HG03045 (cell line): ENCODE measurements at regions not wholly inside any gene's neighbourhood (a gene's known extent, or its start where the extent isn't known, plus 50 kb on each side); places are given as distances from the start of the nearest gene placed in this dataset.
"Not testable (repeated sequence)": the region's sequence is repeated elsewhere in the genome, so short reads cannot be mapped to it uniquely, and the experiment has no call there.

Source experiments
- ATAC-seq: cut with Tn5 transposase; IDR thresholded peaks from one replicate; pipeline ENCODE4 v1.9.1; 2021; ENCODE audit warnings: mild to moderate bottlenecking, moderate library complexity; ENCODE audit not compliant: unreplicated experiment

DNA sequence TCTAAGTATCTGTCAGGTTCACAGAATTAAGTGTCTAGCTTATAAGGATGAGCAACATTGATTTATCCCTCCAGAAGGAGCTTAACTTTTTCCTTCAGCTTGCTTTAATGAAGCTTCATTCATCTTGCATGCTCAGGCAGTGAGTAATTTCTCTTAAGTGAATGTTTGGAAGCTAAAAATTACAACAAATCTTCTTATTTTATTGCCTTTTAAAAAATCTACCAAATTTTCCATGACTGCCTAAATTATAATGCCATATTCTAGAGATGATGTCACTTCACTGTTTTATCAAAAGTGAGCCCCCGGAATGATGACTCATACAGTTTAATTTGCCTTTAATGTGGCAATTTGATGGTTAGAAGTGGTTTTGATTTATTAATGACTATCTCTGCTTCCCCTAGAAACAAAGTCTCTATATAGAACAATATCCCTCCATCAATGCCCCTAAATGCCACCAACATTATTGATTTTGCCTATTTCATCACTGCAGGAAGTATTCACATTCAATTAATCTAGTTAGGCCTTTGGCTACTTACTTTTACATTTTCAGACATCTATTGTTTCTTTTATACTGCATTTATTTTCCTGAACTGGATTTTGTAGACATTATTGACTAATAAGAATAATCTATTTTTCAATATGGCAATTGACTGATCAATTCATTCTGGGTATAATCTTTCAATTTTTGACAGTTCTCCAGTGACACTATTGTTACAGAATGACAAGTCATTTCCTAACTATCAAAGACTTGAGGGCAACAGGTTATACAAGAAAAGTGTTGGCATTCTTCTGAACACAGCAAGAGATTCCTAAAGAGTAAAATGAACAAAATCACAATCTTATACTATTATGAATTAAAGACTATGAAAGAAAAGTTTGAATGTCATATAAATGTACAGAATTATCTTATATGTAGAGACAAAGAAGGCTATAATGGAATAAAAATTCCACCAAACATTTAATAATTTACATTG lies 139.3 kb upstream of the ODAD2 start:
- ATAC-seq: no peak

DNA sequence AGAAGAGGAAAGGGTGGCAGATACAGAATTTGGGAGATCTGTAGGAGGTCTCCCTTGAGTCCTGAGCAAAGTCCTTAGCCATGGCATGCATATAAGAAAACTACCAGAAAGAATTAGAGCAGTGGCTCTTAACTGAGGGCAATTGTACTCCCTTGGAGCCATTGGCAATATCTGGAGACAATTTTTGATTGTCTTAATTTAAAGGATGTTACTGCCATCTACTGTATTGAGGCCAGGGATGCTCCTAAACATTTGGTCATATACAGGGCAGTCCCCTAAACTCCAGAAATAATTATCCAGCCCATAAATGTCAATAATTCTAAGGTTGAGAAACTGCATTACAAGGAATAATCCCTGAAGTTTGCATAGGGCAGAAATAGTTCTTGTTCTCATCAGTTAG lies 136.4 kb upstream of the ODAD2 start:
- no peak for ATAC-seq

DNA sequence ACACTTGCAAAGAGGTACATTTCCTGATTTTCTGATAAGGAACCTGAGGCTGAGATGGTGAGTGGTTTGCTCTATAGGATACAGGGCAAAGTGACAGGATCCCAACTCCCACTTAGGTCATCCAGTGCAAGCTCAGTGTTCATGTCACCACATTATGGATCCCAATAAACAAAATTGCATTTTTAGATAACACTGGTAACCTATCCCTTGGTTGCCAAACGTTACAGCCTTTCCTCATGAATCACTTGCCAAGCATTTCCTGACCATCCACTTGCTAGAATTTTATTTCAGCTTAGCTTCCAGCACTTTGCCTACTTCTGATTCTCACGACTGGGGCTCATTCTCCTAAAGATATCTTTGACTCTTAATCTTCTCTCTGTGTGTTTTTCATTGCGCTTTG lies 131.4 kb upstream of the ODAD2 start:
- no peak for ATAC-seq

DNA sequence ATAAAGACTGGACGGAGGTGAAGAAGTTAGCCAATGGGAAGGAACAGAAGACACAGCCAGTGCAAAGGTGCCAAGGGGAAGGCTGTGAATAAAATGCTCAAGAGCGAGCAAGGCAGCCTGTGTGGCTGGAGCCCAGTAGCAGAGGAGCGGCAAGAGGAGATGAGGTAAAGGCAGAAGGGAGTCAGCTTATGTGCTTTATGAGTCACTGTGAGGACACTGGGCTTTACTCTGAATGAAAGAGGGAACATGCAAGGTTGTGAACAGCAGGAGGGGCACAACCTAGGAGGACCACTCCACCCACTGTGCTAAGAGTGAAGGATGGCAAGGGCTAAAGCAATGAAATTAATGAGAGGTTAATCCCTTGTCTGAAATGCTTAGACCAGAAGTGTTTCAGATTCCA lies 129.0 kb upstream of the ODAD2 start:
- ATAC-seq: no peak

DNA sequence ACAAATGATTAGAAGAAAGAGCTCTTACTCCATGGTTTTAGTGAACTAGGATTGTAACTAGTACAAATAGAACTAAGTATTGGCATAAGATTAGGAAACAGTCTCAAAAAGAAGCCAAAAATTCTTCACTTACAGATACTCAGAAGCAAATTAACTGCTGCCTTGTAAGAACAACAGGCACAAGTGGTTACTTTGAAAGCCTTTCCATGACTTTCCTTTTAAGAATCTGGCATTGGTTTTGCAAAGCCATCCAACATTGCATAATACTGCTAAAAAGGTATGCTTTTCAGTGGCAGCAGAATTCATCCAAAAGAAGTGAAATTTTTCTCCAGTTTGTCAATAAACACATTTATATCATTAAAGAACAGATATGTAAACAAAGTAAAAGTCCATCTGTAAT lies 126.8 kb upstream of the ODAD2 start:
- ATAC-seq: no peak

DNA sequence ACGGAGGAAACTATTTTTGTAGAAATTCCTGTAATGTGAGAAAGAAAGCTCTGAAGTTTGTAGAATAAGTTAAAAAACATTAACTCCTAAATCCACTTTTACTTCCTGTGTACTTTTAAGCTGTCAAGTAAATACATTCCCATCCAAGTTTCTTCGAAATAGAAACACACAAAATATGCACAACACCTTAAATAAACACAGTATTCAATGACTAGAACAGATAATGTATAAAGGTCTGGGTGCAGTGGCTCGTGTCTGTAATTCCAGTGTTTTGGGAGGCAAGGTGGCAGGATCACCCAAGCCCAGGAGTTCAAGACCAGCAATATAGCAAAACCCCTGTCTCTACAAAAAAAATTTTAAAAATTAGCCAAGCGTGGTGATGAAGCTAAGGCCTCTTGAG lies 121.9 kb upstream of the ODAD2 start:
- ATAC-seq: no peak

DNA sequence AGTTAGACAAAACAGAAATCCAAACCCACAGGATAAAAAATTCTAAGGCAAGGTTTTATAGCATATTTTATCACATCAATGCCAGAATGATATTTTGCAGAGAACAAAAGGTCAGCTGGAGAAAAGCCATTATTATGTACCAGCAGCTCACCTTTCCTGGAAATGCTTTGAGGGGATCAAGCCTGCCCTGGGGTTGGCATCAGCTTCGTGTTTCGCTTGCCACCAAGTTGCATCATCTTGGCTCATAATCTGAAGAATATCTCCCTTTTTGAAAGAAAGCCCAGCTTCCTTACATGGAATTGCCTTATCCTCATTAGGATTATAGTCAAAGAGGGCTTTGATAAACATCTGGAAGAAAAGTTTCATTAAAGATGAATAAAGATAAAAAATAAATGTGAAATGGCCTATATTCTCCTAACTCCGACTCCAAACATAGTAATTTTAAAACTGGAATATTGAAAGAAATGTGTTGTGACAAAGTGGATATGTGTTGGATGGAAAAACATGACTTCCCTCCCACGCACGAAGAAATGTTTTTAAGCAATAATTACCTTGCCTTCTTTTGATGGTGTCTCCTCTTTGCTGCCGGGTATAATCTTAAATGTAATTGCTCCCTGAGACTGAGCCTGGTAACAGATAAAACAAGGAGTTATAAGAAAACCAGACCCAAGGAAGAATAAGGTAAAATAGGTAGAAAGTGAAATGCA lies 121.3 kb upstream of the ODAD2 start:
- no peak for ATAC-seq

DNA sequence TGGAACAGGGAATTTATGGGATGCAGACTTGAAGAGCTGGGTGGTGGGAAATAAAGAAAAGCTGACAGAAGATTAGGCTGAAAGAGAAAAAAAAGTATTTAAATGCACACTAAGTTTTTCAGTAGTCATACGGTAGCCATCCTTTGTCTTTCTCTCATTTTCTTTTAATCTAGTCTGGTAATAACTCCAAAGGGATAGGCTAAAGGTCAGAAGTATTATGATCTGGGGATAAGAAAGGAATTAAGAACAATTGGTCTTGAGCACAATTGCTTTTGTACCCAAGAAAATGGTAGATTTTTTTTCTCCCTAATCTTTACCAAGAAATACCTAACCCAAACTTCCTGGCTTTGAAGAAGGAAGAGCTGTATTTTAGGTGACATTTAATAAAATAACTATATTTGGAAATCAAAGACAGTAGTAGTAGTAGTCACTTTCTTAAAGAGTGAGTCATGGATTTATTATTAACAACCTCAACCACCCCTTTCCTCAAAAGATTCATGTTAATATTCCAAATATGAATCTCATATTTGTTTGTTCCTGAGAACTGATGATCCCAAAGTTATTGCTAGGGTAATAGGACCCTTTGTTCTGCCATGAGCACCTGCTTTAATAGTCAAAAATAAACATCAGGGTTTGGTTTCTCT lies 120.2 kb upstream of the ODAD2 start:
- ATAC-seq: no peak

DNA sequence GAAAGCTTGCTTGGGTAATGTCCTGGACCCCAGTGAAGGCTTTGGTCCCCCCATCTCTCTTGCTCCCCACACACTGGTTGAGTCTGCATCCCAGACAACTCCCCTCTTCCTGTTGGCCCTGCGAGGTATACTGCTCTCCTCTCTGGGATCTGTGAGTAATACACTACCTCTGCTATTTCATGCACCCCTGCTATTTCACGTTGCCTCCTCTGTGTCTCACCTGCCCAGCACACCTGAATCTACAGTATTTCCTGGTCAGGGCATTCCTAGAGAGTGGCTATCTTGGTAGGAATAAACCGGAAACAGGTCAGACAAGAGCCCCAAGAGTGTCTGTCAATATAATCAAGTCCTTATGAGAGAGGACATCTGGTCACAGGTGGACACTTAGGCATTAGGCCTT lies 114.3 kb upstream of the ODAD2 start:
- no peak for ATAC-seq

DNA sequence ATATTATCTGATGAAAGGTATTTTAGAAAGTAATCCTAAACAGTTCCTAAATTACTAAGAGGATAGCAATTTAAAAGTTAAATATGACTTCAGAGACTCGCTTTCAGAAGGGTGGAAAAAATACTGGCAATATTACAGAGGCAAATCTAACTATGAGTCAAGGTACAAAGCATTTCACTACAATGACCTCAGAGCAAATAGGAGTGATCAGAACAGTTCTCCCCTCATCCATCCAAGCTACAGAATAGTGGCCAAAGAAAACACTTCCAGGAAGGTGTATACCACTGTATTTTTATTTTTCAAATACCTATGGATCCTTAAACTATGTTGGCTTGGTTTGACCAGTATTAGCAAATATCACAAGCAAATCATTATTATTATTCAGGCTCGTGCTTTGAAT lies 112.8 kb upstream of the ODAD2 start:
- ATAC-seq: no peak

DNA sequence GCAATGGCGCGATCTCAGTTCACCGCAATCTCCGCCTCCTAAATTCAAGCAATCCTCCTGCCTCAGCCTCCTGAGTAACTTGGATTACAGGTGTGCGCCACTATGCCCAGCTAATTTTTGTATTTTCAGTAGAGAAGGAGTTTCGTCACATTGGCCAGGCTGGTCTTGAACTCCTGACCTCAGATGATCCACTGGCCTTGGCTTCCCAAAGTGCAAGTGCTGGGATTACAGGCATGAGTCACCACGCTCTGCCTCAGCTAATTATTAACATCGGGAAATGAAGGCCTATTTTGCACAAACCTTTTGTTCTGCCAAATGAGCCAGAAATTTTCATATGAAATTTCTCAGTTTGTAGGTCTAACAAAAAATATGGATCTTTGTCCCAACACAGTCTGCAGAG lies 106.7 kb upstream of the ODAD2 start:
- no peak for ATAC-seq

DNA sequence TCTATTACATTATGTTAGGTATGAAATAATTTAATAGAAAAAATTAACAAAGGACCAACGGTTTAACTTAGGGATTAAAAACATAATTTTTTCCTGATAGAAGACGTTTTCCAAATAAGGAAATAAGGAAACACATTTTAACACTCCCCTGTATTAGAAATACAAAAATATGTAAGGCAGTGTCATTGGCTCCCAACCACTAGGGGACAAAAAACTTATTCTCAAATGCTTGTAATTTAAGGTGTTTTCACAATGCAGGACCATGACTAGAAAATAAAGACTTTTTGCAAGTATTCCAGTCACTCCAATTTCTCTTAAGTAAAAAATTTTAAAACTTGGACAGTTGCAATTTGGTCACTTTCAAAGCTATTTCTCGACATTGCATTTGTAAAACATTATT lies 98.8 kb upstream of the ODAD2 start:
- ATAC-seq: no peak

DNA sequence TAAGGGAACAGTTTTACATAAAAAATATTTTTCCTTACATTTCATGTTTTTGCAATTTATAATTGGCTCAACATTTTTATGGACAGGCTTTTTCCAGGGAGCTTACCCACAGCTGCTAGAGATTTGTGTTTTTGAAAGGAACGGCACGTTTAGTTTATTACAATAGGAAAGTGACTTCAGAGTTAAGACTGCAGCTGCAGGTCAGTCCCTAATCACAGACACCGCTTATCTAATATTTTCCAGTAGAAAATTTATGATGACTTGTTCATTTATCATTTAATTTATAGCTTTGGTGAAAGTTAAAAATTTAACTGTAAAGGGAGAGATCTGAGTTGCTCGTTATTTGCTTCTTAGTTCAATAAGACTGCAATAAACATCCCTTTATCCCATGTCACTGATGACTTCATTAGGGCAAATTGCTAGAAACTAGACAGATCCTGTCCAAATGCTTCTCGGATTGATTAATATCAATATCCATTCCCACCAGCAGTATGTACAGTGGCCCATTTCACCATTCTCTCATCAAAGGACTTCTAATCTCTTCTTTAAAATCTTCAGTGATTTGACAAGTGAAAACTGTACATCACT lies 97.0 kb upstream of the ODAD2 start:
- no peak for ATAC-seq

DNA sequence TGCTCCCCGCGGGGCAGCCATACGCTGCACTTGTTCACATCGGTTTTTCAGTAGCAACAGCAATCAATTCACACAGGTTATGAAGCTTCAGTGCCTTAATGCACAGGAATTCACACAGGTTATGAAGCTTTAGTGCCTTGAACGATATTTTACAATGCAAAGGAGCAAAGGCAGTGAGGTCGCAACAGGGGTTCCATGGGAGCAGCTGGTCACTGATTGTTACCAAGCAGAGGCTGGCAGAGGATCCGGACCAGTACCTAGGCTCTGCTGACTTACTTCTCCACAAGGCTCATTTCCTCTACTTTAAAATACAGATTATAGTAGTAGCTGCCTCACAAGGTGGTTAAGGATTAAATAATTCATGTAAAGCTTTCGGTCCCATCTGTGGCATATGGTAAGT lies 95.2 kb upstream of the ODAD2 start:
- ATAC-seq: no peak

DNA sequence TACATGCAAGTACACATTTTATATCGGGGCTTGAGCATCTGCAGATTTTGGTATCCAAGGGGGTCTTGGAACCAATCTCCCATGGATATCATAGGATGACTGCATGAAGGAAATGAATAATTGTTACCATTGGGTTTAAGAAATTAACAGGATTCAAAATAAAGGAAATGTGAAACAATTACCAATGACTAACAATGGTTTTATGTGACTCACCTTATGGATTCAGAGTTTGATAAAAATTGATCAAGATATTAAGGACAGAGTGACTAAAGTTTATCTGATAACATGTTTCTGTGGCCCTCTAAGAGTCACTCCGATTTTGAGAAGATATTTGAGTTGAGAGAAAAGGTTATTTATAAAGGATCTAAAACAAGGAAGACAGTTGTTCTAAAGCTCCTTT lies 93.0 kb upstream of the ODAD2 start:
- no peak for ATAC-seq

DNA sequence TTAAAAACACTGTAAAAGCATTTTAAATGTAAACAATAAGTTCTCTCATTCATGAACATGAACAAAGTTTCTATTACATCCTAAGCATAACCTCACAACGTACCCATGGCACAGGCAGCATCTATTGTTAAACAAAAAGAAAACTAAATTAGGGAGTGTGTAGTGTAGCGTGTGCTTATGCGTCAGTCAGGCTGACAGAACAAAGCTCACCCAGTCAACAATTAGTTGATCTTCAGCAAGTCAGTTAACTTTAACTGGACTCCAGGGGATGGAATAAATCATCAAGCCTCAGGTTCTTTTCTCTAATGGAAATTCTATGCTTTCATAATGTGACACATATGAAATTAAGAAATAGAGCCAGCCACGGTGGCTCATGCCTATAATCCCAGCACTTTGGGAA lies 91.6 kb upstream of the ODAD2 start:
- ATAC-seq: no peak

DNA sequence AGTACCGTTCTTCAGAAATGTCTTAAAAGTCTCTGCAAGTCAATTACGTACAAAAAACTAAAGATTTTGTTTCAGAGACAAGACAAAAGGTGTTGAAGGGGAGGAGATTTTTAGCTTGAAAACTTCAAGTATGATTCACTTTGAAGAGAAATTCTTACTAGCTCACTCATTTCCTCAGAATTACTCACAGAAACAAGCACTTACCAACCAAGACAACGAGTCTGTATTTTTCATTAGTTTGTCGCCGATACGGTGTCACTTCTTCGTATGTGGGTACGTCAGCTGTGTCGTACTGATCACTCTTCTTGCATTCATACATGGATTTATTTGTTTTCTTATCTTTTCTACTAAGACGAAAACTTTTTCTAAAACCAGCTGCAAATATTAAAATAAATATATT lies 90.6 kb upstream of the ODAD2 start:
- ATAC-seq: no peak

DNA sequence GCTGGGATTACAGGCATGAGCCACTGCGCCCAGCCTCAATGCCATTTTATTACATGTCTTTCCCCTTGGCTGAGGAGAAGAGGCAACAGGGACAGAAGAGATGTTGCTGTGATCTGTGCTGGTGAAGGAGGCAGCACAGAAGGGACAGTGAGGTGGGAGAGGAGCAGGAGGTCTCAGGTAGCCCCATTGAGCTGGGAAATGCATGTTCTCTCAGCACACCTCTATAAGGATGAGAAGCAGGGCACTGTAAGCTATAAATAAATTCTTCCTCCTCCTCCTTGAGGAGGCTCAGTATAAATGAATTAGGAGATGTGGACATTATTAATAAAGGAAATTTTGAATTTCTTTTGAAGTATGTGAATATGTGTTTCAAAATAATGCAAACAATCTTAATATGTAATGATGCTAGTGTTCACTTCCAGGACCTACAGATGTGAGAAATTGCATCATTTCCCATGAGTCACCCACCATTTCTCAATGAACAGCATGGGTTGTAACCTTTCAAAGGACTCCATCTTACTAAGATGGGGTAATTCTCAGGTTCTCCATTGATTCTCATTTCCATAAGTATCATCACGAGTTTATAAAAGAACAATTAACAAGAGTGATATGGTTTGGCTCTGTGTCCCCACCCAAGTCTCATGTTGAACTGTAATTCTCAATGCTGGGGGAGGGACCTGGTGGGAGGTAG lies 88.9 kb upstream of the ODAD2 start:
- no peak for ATAC-seq

DNA sequence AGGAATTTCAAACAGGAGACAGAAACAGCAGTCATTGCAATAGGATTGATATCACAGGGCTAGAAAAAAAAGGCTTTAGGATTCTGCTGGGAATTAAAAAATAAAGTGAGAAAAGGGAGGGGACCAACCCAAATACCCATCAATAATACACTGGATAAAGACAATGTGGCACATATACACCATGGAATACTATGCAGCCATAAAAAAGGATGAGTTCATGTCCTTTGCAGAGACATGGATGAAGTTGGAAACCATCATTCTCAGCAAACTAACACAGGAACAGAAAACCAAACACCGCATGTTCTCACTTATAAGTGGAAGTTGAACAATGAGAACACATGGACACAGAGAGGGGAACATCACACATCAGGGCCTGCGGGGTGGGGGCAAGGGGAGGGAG lies 86.9 kb upstream of the ODAD2 start:
- not testable (repeated sequence) for ATAC-seq

DNA sequence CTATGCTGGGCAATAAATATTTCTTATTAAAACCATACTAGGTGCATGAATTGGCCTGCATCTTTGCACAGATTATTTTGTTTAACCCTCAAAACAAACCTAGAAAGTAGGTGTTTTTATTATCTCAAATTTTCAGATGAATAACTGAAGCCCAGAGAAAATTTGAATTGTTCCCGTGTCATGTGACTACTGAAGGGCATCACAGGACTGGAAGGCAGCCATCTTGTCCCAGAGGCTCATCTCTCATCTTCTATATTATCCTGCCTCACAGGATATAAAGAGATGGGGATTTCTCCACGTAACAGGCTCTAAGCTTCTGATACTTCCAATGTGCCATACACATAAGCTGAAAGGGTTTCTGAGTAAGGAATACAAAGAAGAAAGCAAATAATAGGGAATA lies 84.0 kb upstream of the ODAD2 start:
- ATAC-seq: no peak

DNA sequence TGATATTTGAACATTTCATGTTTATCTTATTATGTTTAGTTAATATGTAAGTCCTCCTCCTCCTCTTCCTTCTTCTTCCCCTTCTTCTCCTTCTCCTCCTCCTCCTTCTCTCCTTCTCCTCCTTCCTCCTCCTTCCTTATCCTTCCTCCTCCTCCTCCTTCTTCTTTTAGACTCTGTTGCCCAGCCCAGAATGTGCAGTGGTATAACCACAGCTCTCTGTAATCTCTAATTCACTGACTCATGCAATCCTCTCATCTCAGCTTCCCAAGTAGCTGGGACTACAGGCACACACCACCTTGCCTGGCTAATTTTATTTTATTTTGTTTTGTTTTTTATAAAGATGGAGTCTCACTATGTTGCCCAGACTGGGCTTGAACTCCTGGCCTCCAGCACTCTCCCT lies 83.4 kb upstream of the ODAD2 start:
- ATAC-seq: no peak
